CD4-positive, alpha-beta T cell (primary cell): ENCODE measurements at regions not wholly inside any gene's neighbourhood (a gene's known extent, or its start where the extent isn't known, plus 50 kb on each side); places are given as distances from the start of the nearest gene placed in this dataset.

ENCODE experiments used
- ATAC-seq: fragments of 200-7000 bp; cut with Tn5 transposase; one replicate; pipeline ENCODE4 v1.10.0; 2022; ENCODE audit warnings: mild to moderate bottlenecking; ENCODE audit not compliant: poor library complexity
- CTCF ChIA-PET: fragments of 350-600 bp; sonication (Branson Sonifier 250); formaldehyde crosslinking; loops from one replicate; lab custom pipeline; 2021; ENCODE audit warnings: antibody characterized with exemption, inconsistent platforms; lab: Charles Lee
- POLR2A ChIA-PET: fragments of 350-600 bp; sonication (Branson Sonifier 250); formaldehyde crosslinking; loops from one replicate; lab custom pipeline; 2021; ENCODE audit warnings: antibody characterized with exemption, inconsistent platforms; lab: Charles Lee
- DNase-seq, 14 experiments: peaks; one replicate each; pipeline ENCODE4 v3.0.0-alpha.2; 2013 to 2020; ENCODE audit warnings: mixed read lengths in 2 of 14
- H3K27ac ChIP-seq, 2 donors: one replicate each; pipeline versions ENCODE4 v1.5.1 to v1.7.0; 2013; ENCODE audit warnings: low read length in 2 of 2, low read depth in 1 of 2, mild to moderate bottlenecking in 1 of 2
- H3K27me3 ChIP-seq, 2 experiments: 1 replicate in 1 of 2; 2 replicates in 1 of 2; pipeline versions ENCODE4 v1.6.1 to v1.7.0; 2013; ENCODE audit warnings: low read length in 2 of 2, control low read depth in 1 of 2, mild to moderate bottlenecking in 1 of 2, moderate library complexity in 1 of 2; ENCODE audit not compliant: insufficient read depth in 2 of 2, control insufficient read depth in 1 of 2
- H3K36me3 ChIP-seq: one replicate; pipeline ENCODE4 v1.6.1; 2013; ENCODE audit warnings: low read length, control low read depth; ENCODE audit not compliant: insufficient read depth
- H3K4me1 ChIP-seq: one replicate; pipeline ENCODE4 v1.6.1; 2013; ENCODE audit warnings: low read length, control low read depth; ENCODE audit not compliant: insufficient read depth
- H3K4me3 ChIP-seq: one replicate; pipeline ENCODE4 v1.5.1; 2013; ENCODE audit warnings: mild to moderate bottlenecking, low read length, moderate library complexity
- H3K9me3 ChIP-seq, 2 experiments: 1 replicate in 1 of 2; 2 replicates in 1 of 2; pipeline versions ENCODE4 v1.6.1 to v1.7.0; 2013; ENCODE audit warnings: low read length in 2 of 2, mild to moderate bottlenecking in 2 of 2, control low read depth in 1 of 2, moderate library complexity in 1 of 2; ENCODE audit not compliant: control insufficient read depth in 1 of 2, insufficient read depth in 1 of 2
- H3K27ac Mint-ChIP-seq: one replicate; pipeline ENCODE4 v1.8.0; 2020; ENCODE audit warnings: mixed read lengths
- H3K27me3 Mint-ChIP-seq: one replicate; pipeline ENCODE4 v1.8.0; 2021; ENCODE audit warnings: mixed read lengths
- H3K36me3 Mint-ChIP-seq: one replicate; pipeline ENCODE4 v1.8.0; 2021; ENCODE audit warnings: low read depth, mixed read lengths
- H3K4me1 Mint-ChIP-seq: one replicate; pipeline ENCODE4 v1.8.0; 2021; ENCODE audit warnings: low read depth, mixed read lengths
- H3K4me3 Mint-ChIP-seq: one replicate; pipeline ENCODE4 v1.8.0; 2020; ENCODE audit warnings: mild to moderate bottlenecking, mixed read lengths
- H3K9me3 Mint-ChIP-seq: one replicate; pipeline ENCODE4 v1.8.0; 2020; ENCODE audit warnings: mixed read lengths
- CTCF ChIP-seq: fragments of 200-600 bp; IDR thresholded peaks from one replicate; pipeline ENCODE4 v1.8.0; 2022; ENCODE audit warnings: antibody characterized with exemption, mild to moderate bottlenecking
- intact Hi-C, 2 experiments: fragments of 100-400 bp; cut with DNase I in 1 of 2; cut with micrococcal nuclease in 1 of 2; formaldehyde crosslinking; loops; one replicate each; pipeline versions ENCODE4 v1.15.1 to v1.9.0; 2023 to 2025; cut with DNase I, micrococcal nuclease

GRCh38 chr10:78460204-78460603 lies 426.5 kb downstream of the RPS24 start:
- no peak overlapping the region for H3K4me3 ChIP-seq
- H3K27ac Mint-ChIP-seq = no peak overlapping the region
- DNase-seq (no peak), ATAC-seq (no peak)
- no peaks in the 10 kb centered on the region for H3K4me1 Mint-ChIP-seq
- H3K9me3 ChIP-seq = no peaks in the 10 kb centered on the region
- H3K9me3 Mint-ChIP-seq = no peaks in the 10 kb centered on the region
- no peak for TF ChIP-seq CTCF
- no peaks in the 10 kb centered on the region for H3K4me1 ChIP-seq
- H3K27me3 ChIP-seq = no peaks in the 10 kb centered on the region
- H3K27ac ChIP-seq = no peak overlapping the region
- no peaks in the 10 kb centered on the region for H3K36me3 ChIP-seq
- intact Hi-C loops = no loop called here
- ChIA-PET CTCF (no interaction called here), POLR2A (no interaction called here)
- no peak overlapping the region for H3K4me3 Mint-ChIP-seq
- peaks cover 9% of the 10 kb centered on the region for H3K27me3 Mint-ChIP-seq
- H3K36me3 Mint-ChIP-seq = no peaks in the 10 kb centered on the region

- H3K4me1 ChIP-seq = no peaks in the 10 kb centered on the region
- no peak overlapping the region for H3K4me3 Mint-ChIP-seq
- no peak overlapping the region for H3K27ac Mint-ChIP-seq
- H3K27me3 ChIP-seq = no peaks in the 10 kb centered on the region
- ATAC-seq = no peak
- H3K36me3 ChIP-seq = no peaks in the 10 kb centered on the region
- intact Hi-C loops = no loop called here
- H3K4me1 Mint-ChIP-seq = no peaks in the 10 kb centered on the region
- peaks cover 9% of the 10 kb centered on the region for H3K27me3 Mint-ChIP-seq
- ChIA-PET CTCF (no interaction called here), POLR2A (no interaction called here)
- no peaks in the 10 kb centered on the region for H3K9me3 ChIP-seq
- no peak for TF ChIP-seq CTCF
- no peak overlapping the region for H3K4me3 ChIP-seq
- no peak for DNase-seq
- H3K27ac ChIP-seq = no peak overlapping the region
- no peaks in the 10 kb centered on the region for H3K36me3 Mint-ChIP-seq
- H3K9me3 Mint-ChIP-seq = no peaks in the 10 kb centered on the region
Observed at GRCh38 chr10:78461333-78461732, 427.7 kb downstream of the RPS24 start.

GRCh38 chr10:78462176-78462575 lies 428.5 kb downstream of the RPS24 start:
- H3K27ac ChIP-seq = no peak overlapping the region
- ChIA-PET POLR2A (no interaction called here), CTCF (no interaction called here)
- intact Hi-C loops = no loop called here
- H3K27ac Mint-ChIP-seq = no peak overlapping the region
- ATAC-seq (no peak), DNase-seq (no peak)
- no peak for TF ChIP-seq CTCF
- H3K9me3 ChIP-seq = no peaks in the 10 kb centered on the region
- H3K9me3 Mint-ChIP-seq = no peaks in the 10 kb centered on the region
- H3K36me3 ChIP-seq = no peaks in the 10 kb centered on the region
- no peaks in the 10 kb centered on the region for H3K4me1 Mint-ChIP-seq
- peaks cover 9% of the 10 kb centered on the region for H3K27me3 Mint-ChIP-seq
- no peaks in the 10 kb centered on the region for H3K4me1 ChIP-seq
- H3K4me3 Mint-ChIP-seq = no peak overlapping the region
- H3K4me3 ChIP-seq = no peak overlapping the region
- no peaks in the 10 kb centered on the region for H3K36me3 Mint-ChIP-seq
- H3K27me3 ChIP-seq = no peaks in the 10 kb centered on the region
